ENCODE measurements at regions not wholly inside any gene's neighbourhood (a gene's known extent, or its start where the extent isn't known, plus 50 kb on each side); places are given as distances from the start of the nearest gene placed in this dataset.
A peak's percentile ranks its signal among the peaks of the same experiment; 100 is the strongest.

DNA sequence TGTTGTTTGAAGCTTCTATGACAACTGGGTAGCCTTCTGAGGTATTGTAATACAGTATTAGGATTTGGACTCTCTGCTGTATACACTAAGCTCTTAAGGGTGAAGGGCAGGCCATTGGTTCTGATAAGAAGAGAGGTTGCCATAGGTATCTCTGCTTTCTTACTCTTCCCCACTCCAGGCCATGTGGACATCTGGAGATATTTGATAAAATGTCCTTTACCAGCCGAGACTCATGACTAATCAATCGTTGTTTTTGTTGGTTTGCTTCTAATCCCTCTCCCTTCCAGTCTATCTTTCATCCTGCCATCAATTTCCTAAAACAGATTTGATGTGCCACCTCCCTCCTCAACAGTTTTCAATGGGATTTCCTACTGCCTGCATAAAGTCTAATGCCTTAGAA is 64.6 kb upstream of the WDR26 start:
- Histone ChIP-seq H3K23ac (ENCODE audit: insufficient read length, low read depth, low read length) (no peak overlapping the region), H3K4me2 (ENCODE audit: insufficient read depth, insufficient read length, low read length) (no peak overlapping the region), H4K5ac (ENCODE audit: insufficient read length, low read depth, low read length) (no peak overlapping the region), H3K4ac (ENCODE audit: low read depth, low read length) (no peak overlapping the region), H3K23me2 (ENCODE audit: insufficient read length, low read depth, low read length, poor library complexity, severe bottlenecking) (no peaks in the 10 kb centered on the region), H4K8ac (replicated peaks; ENCODE audit: insufficient read length, low read depth, low read length) (no peak overlapping the region), H2AFZ (ENCODE audit: low read length) (no peak overlapping the region), H3K4me1 (ENCODE audit: insufficient read depth, low read length) (peaks cover 14% of the 10 kb centered on the region; the same call in 1 of the 2 replicates), H4K20me1 (ENCODE audit: control insufficient read depth, insufficient read depth, insufficient read length) (no peaks in the 10 kb centered on the region), H2BK120ac (ENCODE audit: low read depth, low read length, poor library complexity, severe bottlenecking) (no peak overlapping the region), H3T11ph (ENCODE audit: low read length) (no peak overlapping the region), H3K27ac (ENCODE audit: insufficient read length, low read depth, low read length) (peak overlapping the region; percentile 98), H3K56ac (ENCODE audit: insufficient read length, low read depth, low read length) (no peak overlapping the region), H2BK20ac (ENCODE audit: low read depth, low read length, poor library complexity, severe bottlenecking) (peak overlapping the region; percentile 61), H3K14ac (ENCODE audit: insufficient read depth, low read length) (no peak overlapping the region), H3K79me1 (ENCODE audit: insufficient read depth, low read depth, low read length, poor library complexity, severe bottlenecking) (no peaks in the 10 kb centered on the region), H3K9ac (ENCODE audit: extremely low read depth, insufficient read length, low read length) (no peak overlapping the region), H2AK5ac (ENCODE audit: insufficient read length, low read length) (no peak overlapping the region), H3K79me2 (ENCODE audit: insufficient read depth, low read length) (no peaks in the 10 kb centered on the region), H3K18ac (ENCODE audit: insufficient read length, low read depth, low read length) (no peak overlapping the region), H3K27me3 (ENCODE audit: insufficient read depth, low read length) (no peaks in the 10 kb centered on the region), H2BK12ac (ENCODE audit: insufficient read length, low read depth, low read length) (no peak overlapping the region), H2BK5ac (ENCODE audit: insufficient read length, low read length) (peak overlapping the region; percentile 66), H2BK15ac (ENCODE audit: low read depth, low read length) (no peak overlapping the region), H3K9me3 (ENCODE audit: control insufficient read depth, low read depth, low read length) (peaks cover 7% of the 10 kb centered on the region), H4K91ac (ENCODE audit: insufficient read length, low read depth, low read length) (no peak overlapping the region)
- H3K27ac Mint-ChIP-seq = peak overlapping the region; percentile 54 to 97 (median 92)
- peaks cover 6 to 22% (median 17%) of the 10 kb centered on the region in 3 experiments for H3K36me3 Mint-ChIP-seq (ENCODE audit: insufficient read depth in 1 of 3, low read depth in 3 of 3)
- TF ChIP-seq, protein P1, sequence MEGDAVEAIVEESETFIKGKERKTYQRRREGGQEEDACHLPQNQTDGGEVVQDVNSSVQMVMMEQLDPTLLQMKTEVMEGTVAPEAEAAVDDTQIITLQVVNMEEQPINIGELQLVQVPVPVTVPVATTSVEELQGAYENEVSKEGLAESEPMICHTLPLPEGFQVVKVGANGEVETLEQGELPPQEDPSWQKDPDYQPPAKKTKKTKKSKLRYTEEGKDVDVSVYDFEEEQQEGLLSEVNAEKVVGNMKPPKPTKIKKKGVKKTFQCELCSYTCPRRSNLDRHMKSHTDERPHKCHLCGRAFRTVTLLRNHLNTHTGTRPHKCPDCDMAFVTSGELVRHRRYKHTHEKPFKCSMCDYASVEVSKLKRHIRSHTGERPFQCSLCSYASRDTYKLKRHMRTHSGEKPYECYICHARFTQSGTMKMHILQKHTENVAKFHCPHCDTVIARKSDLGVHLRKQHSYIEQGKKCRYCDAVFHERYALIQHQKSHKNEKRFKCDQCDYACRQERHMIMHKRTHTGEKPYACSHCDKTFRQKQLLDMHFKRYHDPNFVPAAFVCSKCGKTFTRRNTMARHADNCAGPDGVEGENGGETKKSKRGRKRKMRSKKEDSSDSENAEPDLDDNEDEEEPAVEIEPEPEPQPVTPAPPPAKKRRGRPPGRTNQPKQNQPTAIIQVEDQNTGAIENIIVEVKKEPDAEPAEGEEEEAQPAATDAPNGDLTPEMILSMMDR (conservative IDR thresholded peaks at IDR 0.05) = no peak
- H3K9me3 Mint-ChIP-seq = peaks cover 12 to 16% of the 10 kb centered on the region in 2 experiments
- no peak overlapping the region for H3K4me3 Mint-ChIP-seq
- peaks cover 66 to 70% of the 10 kb centered on the region in 2 experiments for H3K4me1 Mint-ChIP-seq
- no peak for DNase-seq
- H3K27me3 Mint-ChIP-seq (ENCODE audit: low read depth) = no peaks in the 10 kb centered on the region; the same call in 1 of the 2 replicates
- WGBS (ENCODE audit: extremely low coverage, insufficient read length, low lambda C conversion rate) = no CpG with 5 or more reads among the region's 2 CpGs

Measured in H9 (cell line).